ENCODE measurements at regions not wholly inside any gene's neighbourhood (a gene's known extent, or its start where the extent isn't known, plus 50 kb on each side); places are given as distances from the start of the nearest gene placed in this dataset.

- Histone ChIP-seq H3K27me3 (ENCODE audit: control insufficient read depth, insufficient read depth, low read length) (no peaks in the 10 kb centered on the region), H3K36me3 (ENCODE audit: control insufficient read depth, insufficient read depth, low read length) (no peaks in the 10 kb centered on the region), H3K4me1 (ENCODE audit: control insufficient read depth, insufficient read depth, low read length) (no peaks in the 10 kb centered on the region), H3K9me3 (ENCODE audit: control insufficient read depth, insufficient read depth, low read depth, low read length) (no peaks in the 10 kb centered on the region), H3K4me3 (ENCODE audit: low read depth in 2 of 2, low read length in 2 of 2) (no peak overlapping the region), H3K27ac (ENCODE audit: low read length) (no peak overlapping the region)
- TF ChIP-seq CTCF (IDR thresholded peaks at IDR 0.05) = no peak
- no peak for TF ChIP-seq REST (IDR thresholded peaks at IDR 0.05; ENCODE audit: insufficient read depth in 1 of 2, low read depth in 2 of 2, low read length in 1 of 2)
- TF ChIP-seq POLR2AphosphoS5 (IDR thresholded peaks at IDR 0.05; ENCODE audit: low read depth, low read length) = no peak
- TF ChIP-seq TCF7L2 (IDR thresholded peaks at IDR 0.05; ENCODE audit: low read depth, low read length) = no peak
- no peak for TF ChIP-seq SIN3A (IDR thresholded peaks at IDR 0.05; ENCODE audit: borderline replicate concordance, insufficient read depth, low read depth, low read length)
- ATAC-seq (no peak), DNase-seq (ENCODE audit: low read depth, low spot score) (no peak)
- no TSS peak for BruUV-seq (replicated peaks)
- CTCF ChIA-PET = interaction anchor here (0.6 kb wide), 1 partner anchor 17 kb away, joined by 4 read pairs; no protein-coding TSS in a partner anchor
- in situ Hi-C loops (cut with HindIII; ENCODE audit: low pct_unique_long_range_greater_than_20kb, low sequenced_read_pairs) (no loop called here), intact Hi-C loops (cut with micrococcal nuclease; ENCODE audit: unreplicated experiment) (no loop called here)
- POLR2A ChIA-PET = interaction anchor here (0.6 kb wide), 1 partner anchor 160 kb away, joined by 3 read pairs; no protein-coding TSS in a partner anchor
Measured at GRCh38 chr18:57854726-57855125, 51.6 kb upstream of the ATP8B1 start.

- no peaks in the 10 kb centered on the region for H3K9me3 ChIP-seq (ENCODE audit: control insufficient read depth, insufficient read depth, low read depth, low read length)
- no peaks in the 10 kb centered on the region for H3K27me3 ChIP-seq (ENCODE audit: control insufficient read depth, insufficient read depth, low read length)
- BruUV-seq (replicated peaks) = no TSS peak
- H3K27ac ChIP-seq (ENCODE audit: low read length) = no peak overlapping the region
- ChIA-PET POLR2A (no interaction called here), CTCF (no interaction called here)
- intact Hi-C loops (cut with micrococcal nuclease; ENCODE audit: unreplicated experiment) = no loop called here
- in situ Hi-C loops (cut with HindIII; ENCODE audit: low pct_unique_long_range_greater_than_20kb, low sequenced_read_pairs) = no loop called here
- no peak for TF ChIP-seq REST (IDR thresholded peaks at IDR 0.05; ENCODE audit: insufficient read depth in 1 of 2, low read depth in 2 of 2, low read length in 1 of 2)
- TF ChIP-seq CTCF (IDR thresholded peaks at IDR 0.05) = no peak
- TF ChIP-seq SIN3A (IDR thresholded peaks at IDR 0.05; ENCODE audit: borderline replicate concordance, insufficient read depth, low read depth, low read length) = no peak
- no peak for TF ChIP-seq TCF7L2 (IDR thresholded peaks at IDR 0.05; ENCODE audit: low read depth, low read length)
- no peak for TF ChIP-seq POLR2AphosphoS5 (IDR thresholded peaks at IDR 0.05; ENCODE audit: low read depth, low read length)
- H3K4me1 ChIP-seq (ENCODE audit: control insufficient read depth, insufficient read depth, low read length) = no peaks in the 10 kb centered on the region
- ATAC-seq (no peak), DNase-seq (ENCODE audit: low read depth, low spot score) (no peak)
- H3K36me3 ChIP-seq (ENCODE audit: control insufficient read depth, insufficient read depth, low read length) = no peaks in the 10 kb centered on the region
- H3K4me3 ChIP-seq (ENCODE audit: low read depth in 2 of 2, low read length in 2 of 2) = no peak overlapping the region
Measured at GRCh38 chr18:57853864-57854263, 50.7 kb upstream of the ATP8B1 start.

Measured in Panc1 (cell line).